GM19463 (cell line): ENCODE measurements at regions not wholly inside any gene's neighbourhood (a gene's known extent, or its start where the extent isn't known, plus 50 kb on each side); places are given as distances from the start of the nearest gene placed in this dataset.
A peak's percentile ranks its signal among the peaks of the same experiment; 100 is the strongest.

Experiments used
- ATAC-seq: cut with Tn5 transposase; IDR thresholded peaks from one replicate; pipeline ENCODE4 v1.9.1; 2021; ENCODE audit warnings: mild to moderate bottlenecking, moderate library complexity; ENCODE audit not compliant: unreplicated experiment

- ATAC-seq = no peak
Observed at GRCh38 chr4:112889619-112890527, 159.6 kb upstream of the ANK2 start.

- ATAC-seq = no peak
Observed at GRCh38 chr4:112894480-112894879, 155.0 kb upstream of the ANK2 start.

GRCh38 chr4:112894951-112895350 lies 154.5 kb upstream of the ANK2 start:
- ATAC-seq = no peak

- peak; percentile 59 for ATAC-seq
Observed at GRCh38 chr4:112895811-112896608, 153.4 kb upstream of the ANK2 start.

GRCh38 chr4:112896609-112897190 lies 152.8 kb upstream of the ANK2 start:
- no peak for ATAC-seq

- no peak for ATAC-seq
Observed at GRCh38 chr4:112897543-112897942, 151.9 kb upstream of the ANK2 start.

GRCh38 chr4:112898357-112899141 lies 150.9 kb upstream of the ANK2 start:
- ATAC-seq = no peak

- no peak for ATAC-seq
Observed at GRCh38 chr4:112900416-112900815, 149.0 kb upstream of the ANK2 start.

GRCh38 chr4:112901962-112902411 lies 147.5 kb upstream of the ANK2 start:
- ATAC-seq = no peak

- no peak for ATAC-seq
Observed at GRCh38 chr4:112905728-112906127, 143.7 kb upstream of the ANK2 start.

- no peak for ATAC-seq
Observed at GRCh38 chr4:112908511-112908910, 140.9 kb upstream of the ANK2 start.

- no peak for ATAC-seq
Observed at GRCh38 chr4:112910109-112910736, 139.2 kb upstream of the ANK2 start.

- ATAC-seq = no peak
Observed at GRCh38 chr4:112916868-112917267, 132.6 kb upstream of the ANK2 start.

GRCh38 chr4:112923516-112923915 lies 125.9 kb upstream of the ANK2 start:
- ATAC-seq = no peak

GRCh38 chr4:112926819-112927218 lies 122.6 kb upstream of the ANK2 start:
- no peak for ATAC-seq

- ATAC-seq = no peak
Observed at GRCh38 chr4:112927544-112927943, 121.9 kb upstream of the ANK2 start.

- no peak for ATAC-seq
Observed at GRCh38 chr4:112931001-112931400, 118.5 kb upstream of the ANK2 start.

GRCh38 chr4:112933790-112934189 lies 115.7 kb upstream of the ANK2 start:
- no peak for ATAC-seq

- no peak for ATAC-seq
Observed at GRCh38 chr4:112938461-112939058, 110.9 kb upstream of the ANK2 start.

GRCh38 chr4:112939901-112940300 lies 109.6 kb upstream of the ANK2 start:
- ATAC-seq = no peak
